GM12878 (cell line): ENCODE measurements at regions not wholly inside any gene's neighbourhood (a gene's known extent, or its start where the extent isn't known, plus 50 kb on each side); places are given as distances from the start of the nearest gene placed in this dataset.

Source experiments
- SREBF2 ChIP-seq: IDR thresholded peaks from 2 replicates; pipeline ENCODE4 v1.6.1; 2012; ENCODE audit warnings: mild to moderate bottlenecking, low read length
- ZZZ3 ChIP-seq: IDR thresholded peaks from 2 replicates; pipeline ENCODE4 v1.6.1; 2011; ENCODE audit warnings: low read depth; ENCODE audit not compliant: control insufficient read depth, insufficient read length
- TF ChIP-seq, protein P1 (sequence below), 3 experiments: IDR thresholded peaks in 2 of 3; conservative IDR thresholded peaks in 1 of 3; 2 replicates each; pipeline ENCODE4 v1.5.1; 2011; ENCODE audit warnings: low read depth in 3 of 3, low read length in 3 of 3, mild to moderate bottlenecking in 3 of 3, control low read depth in 2 of 3, moderate library complexity in 2 of 3, inconsistent platforms in 1 of 3, mixed read lengths in 1 of 3; ENCODE audit not compliant: control insufficient read depth in 2 of 3, insufficient read depth in 1 of 3; ENCODE audit errors: extremely low read depth in 1 of 3
- TF ChIP-seq, protein P2 (sequence below): fragments of 150-350 bp; IDR thresholded peaks from 2 replicates; pipeline ENCODE4 v1.6.1; 2014; ENCODE audit warnings: mild to moderate bottlenecking, low read depth, low read length

DNA sequence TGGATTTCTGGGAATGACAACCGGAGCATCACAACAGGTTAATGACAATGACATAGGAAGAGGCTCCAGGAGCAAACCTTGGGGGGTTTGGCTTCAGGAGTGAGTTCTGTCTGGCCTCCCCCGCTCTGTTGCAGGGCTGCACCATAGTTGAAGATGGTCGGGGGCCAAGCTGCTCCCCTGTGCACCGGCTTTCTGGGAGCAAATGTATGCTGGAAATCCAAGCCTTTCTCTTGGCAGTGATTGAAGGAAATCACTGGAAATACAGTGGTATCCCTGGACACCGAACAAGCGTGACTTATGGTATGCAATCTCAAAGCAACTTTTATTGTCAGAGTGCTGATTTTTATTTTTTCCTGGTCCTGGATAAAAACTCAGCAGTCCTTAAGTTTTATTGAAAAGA lies 251.9 kb upstream of the ZNF32 start:
- TF ChIP-seq, protein P1, sequence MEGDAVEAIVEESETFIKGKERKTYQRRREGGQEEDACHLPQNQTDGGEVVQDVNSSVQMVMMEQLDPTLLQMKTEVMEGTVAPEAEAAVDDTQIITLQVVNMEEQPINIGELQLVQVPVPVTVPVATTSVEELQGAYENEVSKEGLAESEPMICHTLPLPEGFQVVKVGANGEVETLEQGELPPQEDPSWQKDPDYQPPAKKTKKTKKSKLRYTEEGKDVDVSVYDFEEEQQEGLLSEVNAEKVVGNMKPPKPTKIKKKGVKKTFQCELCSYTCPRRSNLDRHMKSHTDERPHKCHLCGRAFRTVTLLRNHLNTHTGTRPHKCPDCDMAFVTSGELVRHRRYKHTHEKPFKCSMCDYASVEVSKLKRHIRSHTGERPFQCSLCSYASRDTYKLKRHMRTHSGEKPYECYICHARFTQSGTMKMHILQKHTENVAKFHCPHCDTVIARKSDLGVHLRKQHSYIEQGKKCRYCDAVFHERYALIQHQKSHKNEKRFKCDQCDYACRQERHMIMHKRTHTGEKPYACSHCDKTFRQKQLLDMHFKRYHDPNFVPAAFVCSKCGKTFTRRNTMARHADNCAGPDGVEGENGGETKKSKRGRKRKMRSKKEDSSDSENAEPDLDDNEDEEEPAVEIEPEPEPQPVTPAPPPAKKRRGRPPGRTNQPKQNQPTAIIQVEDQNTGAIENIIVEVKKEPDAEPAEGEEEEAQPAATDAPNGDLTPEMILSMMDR (IDR thresholded peaks at IDR 0.05 in 2 of 3, conservative IDR thresholded peaks at IDR 0.05 in 1 of 3; ENCODE audit: control insufficient read depth in 2 of 3, extremely low read depth in 1 of 3, insufficient read depth in 1 of 3, low read depth in 3 of 3, low read length in 3 of 3): no peak
- TF ChIP-seq SREBF2 (no peak), ZZZ3 (no peak)
- TF ChIP-seq, protein P2, sequence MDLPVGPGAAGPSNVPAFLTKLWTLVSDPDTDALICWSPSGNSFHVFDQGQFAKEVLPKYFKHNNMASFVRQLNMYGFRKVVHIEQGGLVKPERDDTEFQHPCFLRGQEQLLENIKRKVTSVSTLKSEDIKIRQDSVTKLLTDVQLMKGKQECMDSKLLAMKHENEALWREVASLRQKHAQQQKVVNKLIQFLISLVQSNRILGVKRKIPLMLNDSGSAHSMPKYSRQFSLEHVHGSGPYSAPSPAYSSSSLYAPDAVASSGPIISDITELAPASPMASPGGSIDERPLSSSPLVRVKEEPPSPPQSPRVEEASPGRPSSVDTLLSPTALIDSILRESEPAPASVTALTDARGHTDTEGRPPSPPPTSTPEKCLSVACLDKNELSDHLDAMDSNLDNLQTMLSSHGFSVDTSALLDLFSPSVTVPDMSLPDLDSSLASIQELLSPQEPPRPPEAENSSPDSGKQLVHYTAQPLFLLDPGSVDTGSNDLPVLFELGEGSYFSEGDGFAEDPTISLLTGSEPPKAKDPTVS: no peak
